ENCODE measurements at regions not wholly inside any gene's neighbourhood (a gene's known extent, or its start where the extent isn't known, plus 50 kb on each side); places are given as distances from the start of the nearest gene placed in this dataset.

DNA sequence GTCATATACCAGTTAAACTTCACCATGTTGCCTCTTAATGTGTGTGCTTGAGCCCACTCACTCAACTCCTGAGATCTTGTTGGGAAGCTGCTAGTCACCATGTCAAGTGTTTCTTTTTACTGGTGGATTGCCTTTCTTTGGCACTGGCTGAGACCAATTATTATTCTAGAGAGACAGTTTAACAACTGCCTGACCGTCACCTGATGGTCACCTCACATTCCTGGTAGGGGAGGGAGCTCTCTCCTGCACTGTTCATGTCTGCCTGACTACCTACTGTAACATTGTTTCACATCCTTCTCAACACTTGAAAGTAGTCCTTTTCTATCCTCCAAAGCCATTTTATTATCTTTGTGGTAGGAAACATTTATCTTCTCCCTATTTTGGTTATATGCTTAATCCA is 172.3 kb downstream of the RWDD3 start:
- TF ChIP-seq EZH2 (IDR thresholded peaks at IDR 0.05; ENCODE audit: low read length, unreplicated experiment): no peak
- TF ChIP-seq EZH2phosphoT487 (IDR thresholded peaks at IDR 0.05; ENCODE audit: borderline replicate concordance, low read length): no peak
- TF ChIP-seq, protein P1, sequence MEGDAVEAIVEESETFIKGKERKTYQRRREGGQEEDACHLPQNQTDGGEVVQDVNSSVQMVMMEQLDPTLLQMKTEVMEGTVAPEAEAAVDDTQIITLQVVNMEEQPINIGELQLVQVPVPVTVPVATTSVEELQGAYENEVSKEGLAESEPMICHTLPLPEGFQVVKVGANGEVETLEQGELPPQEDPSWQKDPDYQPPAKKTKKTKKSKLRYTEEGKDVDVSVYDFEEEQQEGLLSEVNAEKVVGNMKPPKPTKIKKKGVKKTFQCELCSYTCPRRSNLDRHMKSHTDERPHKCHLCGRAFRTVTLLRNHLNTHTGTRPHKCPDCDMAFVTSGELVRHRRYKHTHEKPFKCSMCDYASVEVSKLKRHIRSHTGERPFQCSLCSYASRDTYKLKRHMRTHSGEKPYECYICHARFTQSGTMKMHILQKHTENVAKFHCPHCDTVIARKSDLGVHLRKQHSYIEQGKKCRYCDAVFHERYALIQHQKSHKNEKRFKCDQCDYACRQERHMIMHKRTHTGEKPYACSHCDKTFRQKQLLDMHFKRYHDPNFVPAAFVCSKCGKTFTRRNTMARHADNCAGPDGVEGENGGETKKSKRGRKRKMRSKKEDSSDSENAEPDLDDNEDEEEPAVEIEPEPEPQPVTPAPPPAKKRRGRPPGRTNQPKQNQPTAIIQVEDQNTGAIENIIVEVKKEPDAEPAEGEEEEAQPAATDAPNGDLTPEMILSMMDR (conservative IDR thresholded peaks at IDR 0.05; ENCODE audit: low read depth, low read length): no peak
